ENCODE measurements at regions not wholly inside any gene's neighbourhood (a gene's known extent, or its start where the extent isn't known, plus 50 kb on each side); places are given as distances from the start of the nearest gene placed in this dataset.
"Not testable (repeated sequence)": the region's sequence is repeated elsewhere in the genome, so short reads cannot be mapped to it uniquely, and the experiment has no call there.

DNA sequence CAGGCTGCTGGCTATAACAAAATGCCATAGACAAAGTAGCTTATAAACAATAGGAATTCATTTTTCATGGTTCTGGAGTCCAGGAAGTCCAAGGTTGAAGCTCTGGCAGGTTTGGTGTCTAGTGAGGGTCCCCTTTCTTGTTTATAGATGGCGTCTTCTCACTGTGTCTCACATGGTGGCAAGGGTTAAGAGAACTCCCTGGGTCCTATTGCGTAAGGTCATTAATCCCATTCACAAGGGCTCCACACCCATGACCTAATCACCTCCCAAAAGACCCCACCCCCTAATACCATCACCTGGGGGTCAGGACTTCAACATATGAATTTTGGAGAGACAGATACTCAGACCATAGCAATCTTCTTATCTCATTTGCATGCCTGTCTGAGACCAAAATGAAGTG, 108.9 kb upstream of the USP25 start:
- Histone ChIP-seq H3K4me3 (ENCODE audit: low read length) (no peak overlapping the region), H3K9me3 (ENCODE audit: control insufficient read depth, low read length) (no peaks in the 10 kb centered on the region), H3K4me1 (ENCODE audit: control insufficient read depth, insufficient read depth, low read length) (peaks cover 1% of the 10 kb centered on the region), H3K27ac (ENCODE audit: low read length) (no peak overlapping the region), H3K27me3 (ENCODE audit: control insufficient read depth, insufficient read depth) (no peaks in the 10 kb centered on the region)
- intact Hi-C loops (cut with DNase I): no loop called here
- DNase-seq (no peak), ATAC-seq (no peak)
- WGBS: 97% methylated on average over 2 of the region's 2 CpGs

DNA sequence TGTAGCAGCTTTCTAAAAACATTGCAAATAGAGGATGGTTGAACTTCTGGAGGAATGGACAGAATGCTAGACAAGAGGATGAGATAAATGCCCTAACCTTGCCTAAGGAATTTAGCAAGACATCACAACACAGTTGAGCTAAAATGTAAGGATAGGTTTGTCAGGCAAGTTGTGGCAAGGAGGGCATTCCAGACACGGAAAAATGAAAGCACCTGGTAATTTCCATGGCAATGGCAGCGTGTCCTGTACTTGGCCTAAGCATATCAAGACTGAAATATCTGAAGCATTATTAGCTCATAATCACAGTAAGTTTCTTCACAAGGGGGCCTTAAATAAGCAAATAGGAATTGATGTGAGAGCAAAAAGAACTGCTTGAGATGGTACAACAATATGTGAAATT, 105.1 kb upstream of the USP25 start:
- H3K27ac ChIP-seq (ENCODE audit: low read length): no peak overlapping the region
- ATAC-seq (no peak), DNase-seq (no peak)
- H3K27me3 ChIP-seq (ENCODE audit: control insufficient read depth, insufficient read depth): no peaks in the 10 kb centered on the region
- H3K9me3 ChIP-seq (ENCODE audit: control insufficient read depth, low read length): no peaks in the 10 kb centered on the region
- intact Hi-C loops (cut with DNase I): no loop called here
- no peak overlapping the region for H3K4me3 ChIP-seq (ENCODE audit: low read length)
- no peaks in the 10 kb centered on the region for H3K4me1 ChIP-seq (ENCODE audit: control insufficient read depth, insufficient read depth, low read length)
- WGBS: 82% methylated on average over 2 of the region's 2 CpGs

DNA sequence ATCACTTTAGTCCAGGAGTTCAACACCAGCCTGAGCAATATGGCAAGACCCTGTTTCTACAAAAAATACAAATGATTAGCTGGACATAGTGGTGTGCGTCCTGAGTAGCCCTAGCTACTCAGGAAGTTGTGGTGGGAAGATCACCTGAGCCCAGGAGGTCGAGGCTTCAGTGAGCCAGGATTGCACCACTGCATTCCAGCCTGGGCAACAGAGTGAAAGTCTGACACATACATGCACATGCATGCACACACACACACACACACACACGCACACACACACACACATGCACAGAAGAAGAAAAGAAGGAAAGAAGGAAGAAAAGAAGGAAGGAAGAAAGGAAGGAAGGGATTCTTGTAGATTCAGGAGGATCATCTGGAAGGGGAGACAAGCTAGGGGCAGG, 104.4 kb upstream of the USP25 start:
- Histone ChIP-seq H3K4me1 (ENCODE audit: control insufficient read depth, insufficient read depth, low read length) (no peaks in the 10 kb centered on the region), H3K27ac (ENCODE audit: low read length) (no peak overlapping the region), H3K4me3 (ENCODE audit: low read length) (no peak overlapping the region), H3K27me3 (ENCODE audit: control insufficient read depth, insufficient read depth) (no peaks in the 10 kb centered on the region), H3K9me3 (ENCODE audit: control insufficient read depth, low read length) (no peaks in the 10 kb centered on the region)
- DNase-seq (no peak), ATAC-seq (no peak)
- intact Hi-C loops (cut with DNase I): no loop called here
- WGBS: 69% methylated on average over 3 of the region's 3 CpGs

DNA sequence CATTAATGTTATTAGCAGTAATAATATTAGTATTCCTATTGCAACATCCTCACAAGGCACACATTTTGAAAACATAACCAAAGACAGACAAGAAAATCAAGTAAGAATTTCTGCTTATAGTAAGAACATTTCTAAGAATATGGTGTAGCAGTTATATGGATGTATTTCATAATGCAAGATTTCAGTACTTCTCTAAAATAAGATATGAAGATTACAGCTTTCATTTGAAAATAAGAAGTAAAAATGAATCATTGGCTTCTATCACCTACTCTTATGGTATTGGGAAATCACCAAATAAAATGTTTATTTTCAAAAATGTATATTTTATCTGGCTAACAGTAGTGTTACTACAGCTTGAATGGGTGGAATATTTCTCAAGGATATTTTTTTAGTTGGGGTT, 103.8 kb upstream of the USP25 start:
- intact Hi-C loops (cut with DNase I): no loop called here

DNA sequence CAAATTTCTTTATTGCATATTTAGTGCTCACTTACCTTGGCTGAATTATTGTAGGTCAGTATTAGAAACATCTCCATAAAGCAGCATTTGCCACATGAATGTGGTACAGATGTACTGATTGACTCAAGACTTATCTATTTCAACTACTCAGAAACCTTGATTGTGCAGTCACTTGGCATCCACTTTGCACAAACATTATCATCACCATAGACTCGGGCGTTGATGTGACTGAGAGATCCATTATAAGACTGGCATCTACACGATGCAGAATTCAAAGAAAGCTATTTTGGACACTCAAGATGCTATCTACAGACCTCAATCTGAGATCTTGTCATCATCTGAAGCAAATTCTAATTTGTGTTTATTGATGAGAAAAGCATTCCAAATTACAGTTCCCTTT, 102.8 kb upstream of the USP25 start:
- Histone ChIP-seq H3K27ac (ENCODE audit: low read length) (no peak overlapping the region), H3K4me3 (ENCODE audit: low read length) (no peak overlapping the region), H3K9me3 (ENCODE audit: control insufficient read depth, low read length) (no peaks in the 10 kb centered on the region), H3K27me3 (ENCODE audit: control insufficient read depth, insufficient read depth) (no peaks in the 10 kb centered on the region), H3K4me1 (ENCODE audit: control insufficient read depth, insufficient read depth, low read length) (no peaks in the 10 kb centered on the region)
- ATAC-seq: no peak
- intact Hi-C loops (cut with DNase I): no loop called here
- no peak for DNase-seq
- whole genome bisulfite sequencing: 48% methylated on average over 3 of the region's 3 CpGs

More for the DNA sequence above, 103.8 kb upstream of the USP25 start:
- ATAC-seq (no peak), DNase-seq (no peak)
- Histone ChIP-seq H3K27me3 (ENCODE audit: control insufficient read depth, insufficient read depth) (no peaks in the 10 kb centered on the region), H3K4me3 (ENCODE audit: low read length) (no peak overlapping the region), H3K4me1 (ENCODE audit: control insufficient read depth, insufficient read depth, low read length) (no peaks in the 10 kb centered on the region), H3K9me3 (ENCODE audit: control insufficient read depth, low read length) (no peaks in the 10 kb centered on the region), H3K27ac (ENCODE audit: low read length) (no peak overlapping the region)

DNA sequence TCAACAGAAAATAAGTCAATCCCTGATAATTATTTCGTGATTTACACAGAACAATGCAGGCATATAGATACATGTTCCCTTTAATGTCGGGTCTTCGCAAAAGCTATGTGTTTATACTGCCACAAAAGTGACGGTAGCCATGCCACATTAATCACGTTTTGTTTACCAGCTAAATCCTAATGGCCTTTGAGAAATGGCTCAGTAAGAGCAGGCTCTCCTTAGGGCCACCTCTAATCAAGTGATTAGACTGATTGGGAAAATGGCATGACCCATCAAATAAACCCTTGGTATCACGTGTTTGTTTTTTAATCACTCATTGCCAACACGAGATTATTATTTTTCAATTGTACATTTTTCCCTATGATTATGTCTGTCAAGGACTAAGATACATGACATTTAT, 102.0 kb upstream of the USP25 start:
- ATAC-seq (no peak), DNase-seq (no peak)
- no peaks in the 10 kb centered on the region for H3K27me3 ChIP-seq (ENCODE audit: control insufficient read depth, insufficient read depth)
- H3K27ac ChIP-seq (ENCODE audit: low read length): no peak overlapping the region
- intact Hi-C loops (cut with DNase I): no loop called here
- H3K9me3 ChIP-seq (ENCODE audit: control insufficient read depth, low read length): no peaks in the 10 kb centered on the region
- no peak overlapping the region for H3K4me3 ChIP-seq (ENCODE audit: low read length)
- no peaks in the 10 kb centered on the region for H3K4me1 ChIP-seq (ENCODE audit: control insufficient read depth, insufficient read depth, low read length)
- 46% methylated on average over 7 of the region's 7 CpGs for WGBS

DNA sequence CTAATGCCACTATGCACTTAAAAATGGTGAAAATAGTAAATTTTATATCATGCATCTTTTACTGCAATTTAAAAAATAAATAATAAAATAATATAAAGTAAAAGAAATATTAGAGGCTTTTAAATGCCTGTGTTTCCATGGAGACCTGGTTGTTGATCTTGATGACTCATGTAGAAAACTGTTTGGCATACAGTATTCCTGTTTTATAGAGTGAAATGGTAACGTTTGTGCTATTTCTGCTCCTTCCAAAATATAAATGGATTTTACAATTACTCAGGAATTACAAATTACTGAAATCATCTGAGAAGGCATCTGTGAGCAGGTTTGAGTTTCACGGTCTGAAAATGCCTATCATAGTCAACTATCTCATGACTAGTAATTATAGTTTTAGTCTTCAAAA, 98.4 kb upstream of the USP25 start:
- no peak for ATAC-seq
- Histone ChIP-seq H3K4me3 (ENCODE audit: low read length) (no peak overlapping the region), H3K9me3 (ENCODE audit: control insufficient read depth, low read length) (no peaks in the 10 kb centered on the region), H3K27me3 (ENCODE audit: control insufficient read depth, insufficient read depth) (no peaks in the 10 kb centered on the region), H3K27ac (ENCODE audit: low read length) (no peak overlapping the region), H3K4me1 (ENCODE audit: control insufficient read depth, insufficient read depth, low read length) (no peaks in the 10 kb centered on the region)
- intact Hi-C loops (cut with DNase I): no loop called here
- DNase-seq: no peak
- 33% methylated on average over 2 of the region's 2 CpGs for WGBS

DNA sequence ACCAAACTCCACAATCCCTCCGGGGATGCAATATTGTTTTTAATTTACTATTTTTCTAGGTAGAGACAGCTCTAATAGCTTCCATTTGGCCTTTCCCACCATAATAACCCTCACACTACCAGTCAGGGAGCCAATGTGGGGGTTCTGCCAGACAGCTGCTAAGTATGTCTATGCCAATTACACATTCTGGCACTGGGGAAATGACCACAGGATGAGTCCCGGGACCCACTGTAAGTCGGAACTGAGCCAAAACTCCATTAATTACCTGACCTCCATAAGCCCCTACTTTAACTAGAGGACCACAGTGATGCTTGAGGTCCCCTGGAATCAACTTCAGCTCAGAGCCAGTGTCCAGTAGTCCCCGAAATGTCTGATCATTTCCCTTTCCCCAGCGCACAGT, 95.2 kb upstream of the USP25 start:
- H3K4me3 ChIP-seq (ENCODE audit: low read length); intact Hi-C loops (cut with DNase I); ATAC-seq; H3K4me1 ChIP-seq (ENCODE audit: control insufficient read depth, insufficient read depth, low read length); H3K27me3 ChIP-seq (ENCODE audit: control insufficient read depth, insufficient read depth); DNase-seq; H3K9me3 ChIP-seq (ENCODE audit: control insufficient read depth, low read length); H3K27ac ChIP-seq (ENCODE audit: low read length): not testable (repeated sequence)
- WGBS: 80% methylated on average over 5 of the region's 5 CpGs

DNA sequence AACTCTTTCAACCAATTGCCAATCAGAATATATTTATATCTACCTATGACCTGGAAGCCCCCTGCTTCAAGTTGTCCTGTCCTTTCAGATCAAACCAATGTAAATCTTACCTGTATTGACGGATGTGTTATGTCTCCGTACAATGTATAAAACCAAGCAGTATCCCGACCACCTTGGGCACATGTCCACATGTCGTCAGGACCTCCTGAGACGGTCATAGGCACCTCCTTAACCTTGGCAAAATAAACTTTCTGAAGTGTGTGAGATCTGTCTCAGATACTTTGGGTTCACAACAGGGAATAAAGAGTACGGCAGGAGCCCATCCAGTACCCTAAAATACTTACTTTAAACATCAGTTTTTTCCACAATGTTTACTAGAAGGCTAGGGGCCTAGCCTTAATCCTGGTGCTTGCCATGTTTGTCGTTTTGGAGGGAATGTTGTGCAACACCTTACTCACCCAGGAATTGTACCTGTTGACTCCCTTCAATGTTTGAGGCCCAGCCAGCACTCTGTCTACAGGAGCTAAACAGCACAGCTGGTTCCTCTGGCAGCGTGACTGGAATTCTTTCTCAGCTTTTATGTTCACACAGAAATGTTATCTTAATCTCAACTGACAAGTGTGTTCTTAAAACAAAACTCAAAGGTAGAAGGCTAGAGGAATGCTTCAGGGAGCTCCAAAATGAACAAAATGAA, 90.8 kb upstream of the USP25 start:
- ATAC-seq (no peak), DNase-seq (no peak)
- no peak overlapping the region for H3K27ac ChIP-seq (ENCODE audit: low read length)
- H3K27me3 ChIP-seq (ENCODE audit: control insufficient read depth, insufficient read depth): no peaks in the 10 kb centered on the region
- intact Hi-C loops (cut with DNase I): no loop called here
- 74% methylated on average over 8 of the region's 8 CpGs for WGBS
- H3K4me3 ChIP-seq (ENCODE audit: low read length): no peak overlapping the region
- H3K9me3 ChIP-seq (ENCODE audit: control insufficient read depth, low read length): no peaks in the 10 kb centered on the region
- H3K4me1 ChIP-seq (ENCODE audit: control insufficient read depth, insufficient read depth, low read length): no peaks in the 10 kb centered on the region

DNA sequence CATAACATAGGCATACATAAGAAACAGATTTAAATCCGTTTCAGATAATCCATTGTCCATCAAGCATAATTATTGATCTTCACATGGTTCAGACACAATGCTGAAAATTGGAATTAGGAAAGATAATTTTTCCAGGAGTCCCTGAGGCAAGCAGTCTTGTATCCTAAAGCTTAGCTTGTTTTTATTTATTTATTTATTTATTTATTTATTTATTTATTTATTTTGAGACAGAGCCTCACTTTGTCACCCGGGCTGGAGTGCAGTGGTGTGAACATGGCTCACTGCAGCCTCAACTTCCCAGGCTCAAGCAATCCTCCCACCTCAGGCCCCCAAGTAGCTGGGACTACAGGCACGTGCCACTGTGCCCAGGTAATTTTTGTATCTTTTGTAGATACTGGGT, 89.7 kb upstream of the USP25 start:
- ATAC-seq; DNase-seq; H3K27ac ChIP-seq (ENCODE audit: low read length); intact Hi-C loops (cut with DNase I); H3K27me3 ChIP-seq (ENCODE audit: control insufficient read depth, insufficient read depth); H3K9me3 ChIP-seq (ENCODE audit: control insufficient read depth, low read length); H3K4me1 ChIP-seq (ENCODE audit: control insufficient read depth, insufficient read depth, low read length); H3K4me3 ChIP-seq (ENCODE audit: low read length): not testable (repeated sequence)
- 90% methylated on average over 3 of the region's 3 CpGs for WGBS

DNA sequence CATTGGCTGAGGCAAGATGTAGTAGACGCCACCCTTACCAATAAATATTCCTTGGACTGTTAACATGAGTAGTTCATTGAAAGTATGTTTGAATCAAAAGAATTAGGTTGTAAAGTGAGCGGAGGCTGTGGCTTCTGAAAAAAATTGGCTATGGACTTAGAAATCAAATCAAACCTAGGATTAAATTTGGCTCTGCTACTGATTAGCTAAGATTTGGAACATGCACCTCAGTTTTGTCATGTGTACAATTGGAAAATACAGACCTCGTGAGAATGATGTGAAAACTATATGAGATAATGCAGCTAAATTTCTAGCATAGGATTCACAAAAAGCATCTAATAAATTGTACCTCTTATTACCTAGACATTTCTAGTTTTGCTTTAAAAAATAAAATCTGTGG, 85.3 kb upstream of the USP25 start:
- no peak overlapping the region for H3K27ac ChIP-seq (ENCODE audit: low read length)
- ATAC-seq: no peak
- H3K4me3 ChIP-seq (ENCODE audit: low read length): no peak overlapping the region
- WGBS: 82% methylated on average over 3 of the region's 3 CpGs
- intact Hi-C loops (cut with DNase I): no loop called here
- no peaks in the 10 kb centered on the region for H3K27me3 ChIP-seq (ENCODE audit: control insufficient read depth, insufficient read depth)
- no peaks in the 10 kb centered on the region for H3K4me1 ChIP-seq (ENCODE audit: control insufficient read depth, insufficient read depth, low read length)
- no peaks in the 10 kb centered on the region for H3K9me3 ChIP-seq (ENCODE audit: control insufficient read depth, low read length)
- DNase-seq: no peak

DNA sequence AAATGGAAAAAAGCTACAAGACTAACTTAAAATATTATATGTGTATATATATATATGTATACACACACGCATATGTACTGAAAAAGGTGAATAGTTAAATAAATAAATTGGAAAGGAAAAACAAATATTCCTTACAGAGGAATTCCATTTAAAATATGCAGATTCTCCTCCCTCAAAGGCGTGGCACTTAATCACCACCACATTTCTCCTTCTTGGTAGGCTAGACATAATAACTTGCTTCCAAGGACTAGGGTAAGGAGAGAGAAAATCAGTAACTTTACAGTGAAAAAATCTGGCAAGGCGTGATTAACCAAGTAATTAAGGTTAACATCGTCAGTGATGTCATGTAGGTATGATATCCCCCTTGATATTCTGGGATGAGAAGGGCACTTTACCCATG, 84.0 kb upstream of the USP25 start:
- intact Hi-C loops (cut with DNase I): no loop called here
- H3K4me3 ChIP-seq (ENCODE audit: low read length): no peak overlapping the region
- H3K9me3 ChIP-seq (ENCODE audit: control insufficient read depth, low read length): no peaks in the 10 kb centered on the region
- WGBS: 86% methylated on average over 4 of the region's 4 CpGs
- H3K4me1 ChIP-seq (ENCODE audit: control insufficient read depth, insufficient read depth, low read length): no peaks in the 10 kb centered on the region
- ATAC-seq (no peak), DNase-seq (no peak)
- H3K27me3 ChIP-seq (ENCODE audit: control insufficient read depth, insufficient read depth): no peaks in the 10 kb centered on the region
- H3K27ac ChIP-seq (ENCODE audit: low read length): no peak overlapping the region
